ENCODE measurements at regions not wholly inside any gene's neighbourhood (a gene's known extent, or its start where the extent isn't known, plus 50 kb on each side); places are given as distances from the start of the nearest gene placed in this dataset.

DNA sequence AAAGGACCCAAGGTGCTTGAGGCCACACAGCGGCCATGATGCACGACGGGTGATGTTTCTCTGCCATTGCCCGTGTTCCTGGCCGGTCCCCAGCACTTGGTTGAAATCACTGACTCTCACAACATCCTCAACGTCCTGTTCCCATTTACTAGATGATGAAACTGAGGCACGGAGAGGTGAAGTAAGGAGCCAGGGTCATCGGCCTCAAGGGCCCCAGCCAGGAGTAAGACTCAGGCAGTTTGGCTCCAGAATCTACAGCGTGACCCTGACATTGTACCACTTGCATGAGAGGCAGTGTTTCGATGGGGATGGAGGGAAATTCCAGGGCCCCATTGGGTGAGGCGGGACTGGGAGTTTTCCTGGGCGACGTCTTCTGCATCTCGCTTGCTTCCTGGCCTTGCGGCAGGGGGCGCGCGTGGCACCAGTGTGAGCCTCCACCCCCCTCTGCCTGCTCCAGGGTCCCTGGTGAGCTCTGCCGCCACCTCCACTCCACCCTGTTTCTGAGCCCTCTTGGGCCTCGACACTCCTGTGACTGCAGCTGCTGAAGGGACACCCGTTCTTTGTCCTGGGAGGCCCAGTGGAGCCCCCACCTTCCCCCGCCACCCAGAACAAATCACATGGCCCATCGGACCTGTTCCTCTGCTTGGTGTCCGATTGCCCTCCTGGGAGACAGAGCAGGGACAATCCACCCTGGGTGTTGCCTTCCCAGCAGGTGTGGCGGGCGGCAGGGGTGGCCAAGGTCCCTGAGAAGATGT is 133.0 kb upstream of the GSE1 start:
- no peak for DNase-seq

DNA sequence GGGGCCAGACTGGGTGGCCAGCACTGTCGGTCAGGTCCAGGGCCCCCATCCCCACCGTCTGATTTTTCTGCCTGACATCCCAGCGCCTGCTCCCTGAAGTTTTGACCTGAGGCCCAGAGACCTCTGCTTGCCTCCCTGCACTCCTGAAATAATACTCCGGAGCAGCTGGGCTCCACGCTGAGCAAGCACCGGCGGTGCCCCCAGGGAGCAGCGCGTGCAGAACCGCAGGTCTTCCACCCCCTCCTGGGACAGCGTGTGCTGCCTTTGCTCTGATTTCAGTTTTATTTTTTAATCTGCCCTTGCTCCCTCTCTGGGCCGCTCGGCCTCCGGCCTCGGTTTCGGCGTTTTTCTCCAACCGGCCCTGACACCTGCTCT is 132.4 kb upstream of the GSE1 start:
- no peak for DNase-seq

DNA sequence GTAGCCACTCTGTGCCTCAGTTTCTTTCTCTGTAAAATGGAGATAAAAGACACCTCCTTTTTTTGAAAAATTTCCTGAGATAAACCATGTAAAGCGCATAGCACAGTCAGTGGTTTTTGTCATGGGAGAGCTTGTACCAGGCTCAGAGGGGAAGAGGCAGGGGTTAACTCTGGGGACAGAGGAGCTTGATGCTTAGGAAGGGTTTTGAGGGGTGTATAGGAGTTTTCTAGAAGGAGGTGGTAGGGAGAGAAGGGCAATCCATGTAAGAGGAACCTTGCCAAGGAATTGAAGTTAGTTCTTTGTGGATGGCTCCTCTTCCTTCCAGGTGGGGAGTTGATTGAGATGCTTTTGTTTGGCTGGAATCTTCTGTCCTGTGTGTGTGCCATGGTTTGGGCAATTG is 131.9 kb upstream of the GSE1 start:
- no peak for DNase-seq

DNA sequence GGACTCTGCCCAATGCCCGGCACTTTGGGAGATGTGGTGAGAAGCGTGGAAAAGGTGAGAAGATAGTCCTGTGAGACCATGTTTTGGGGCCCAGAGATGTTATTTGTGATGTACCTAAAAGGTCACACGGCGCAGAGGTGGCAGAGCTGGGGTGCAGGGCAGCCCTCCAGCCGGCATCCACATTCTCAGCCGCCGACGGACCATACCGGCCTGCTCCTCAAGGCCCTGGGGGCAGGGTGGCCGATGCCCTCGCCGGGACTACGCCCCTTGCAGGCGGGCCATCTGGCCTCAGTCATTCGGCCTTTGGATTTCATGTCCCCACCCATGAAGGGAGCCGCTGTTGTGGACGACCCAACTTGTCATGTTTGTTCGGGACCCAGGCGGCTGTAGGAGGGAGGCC is 131.4 kb upstream of the GSE1 start:
- no peak for DNase-seq

DNA sequence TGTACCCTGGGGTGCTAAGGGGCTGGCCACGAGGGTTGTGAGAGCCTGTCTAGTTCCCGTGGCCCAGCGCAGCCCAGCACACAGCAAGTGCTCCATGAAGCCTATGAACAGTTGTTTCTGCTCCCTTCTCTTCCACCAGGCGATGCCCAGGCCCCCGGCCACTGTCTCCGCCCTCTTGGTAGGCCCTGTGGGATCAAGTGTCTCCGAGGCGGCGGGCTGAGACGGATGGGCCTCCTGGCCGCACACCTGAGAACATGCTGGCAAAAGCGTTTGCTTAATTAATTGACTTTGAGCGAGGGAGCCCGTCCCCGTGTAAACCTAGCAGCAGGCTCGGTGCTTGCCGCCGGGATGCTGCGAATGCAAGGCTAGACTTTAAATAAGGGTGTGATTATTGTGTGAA is 129.7 kb upstream of the GSE1 start:
- no peak for DNase-seq

DNA sequence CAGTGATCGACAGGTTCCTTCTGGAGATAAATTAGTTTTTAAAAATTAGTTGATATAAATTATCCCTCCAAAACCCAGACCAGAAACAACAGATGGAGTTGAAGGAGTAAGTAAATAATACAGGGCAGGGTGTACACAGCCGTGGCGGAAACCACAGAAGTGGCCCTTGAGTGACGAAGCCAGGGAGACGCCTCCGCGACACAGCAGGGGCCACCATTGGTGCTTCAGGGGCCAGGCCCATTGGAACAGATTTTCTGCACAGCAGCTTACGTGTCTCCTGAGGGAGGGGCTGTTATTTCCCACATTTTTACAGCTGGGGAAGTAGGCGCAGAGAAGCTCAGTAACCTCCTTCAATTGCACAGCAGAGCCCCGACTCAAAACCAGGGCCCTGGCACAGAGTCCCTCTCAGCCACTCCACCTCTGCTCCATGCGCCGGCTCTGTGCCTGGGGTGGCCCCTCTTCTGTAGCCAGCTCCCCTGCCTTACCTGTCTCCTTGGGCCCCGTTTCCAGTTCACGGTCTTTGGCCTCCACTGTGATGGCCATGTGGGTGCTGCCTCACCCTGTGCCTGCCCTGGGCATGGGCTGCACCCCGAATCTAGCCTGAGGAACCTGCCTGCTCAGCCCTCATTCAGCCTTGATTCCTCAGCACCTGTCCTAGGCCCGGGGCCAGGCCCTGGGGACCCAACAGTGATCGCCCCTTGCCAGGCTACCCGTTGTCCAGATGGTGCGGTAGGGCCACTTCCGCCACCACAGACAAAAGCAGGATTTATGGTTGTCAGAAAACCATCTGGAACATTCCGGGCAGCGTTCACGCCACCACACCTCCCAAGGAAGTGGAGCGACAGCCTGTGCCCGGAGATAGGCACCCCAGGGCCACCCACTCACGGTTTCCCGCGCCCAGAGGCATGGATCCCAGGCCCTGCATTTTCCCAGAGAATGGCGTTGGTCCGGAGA is 128.5 kb upstream of the GSE1 start:
- DNase-seq: no peak

DNA sequence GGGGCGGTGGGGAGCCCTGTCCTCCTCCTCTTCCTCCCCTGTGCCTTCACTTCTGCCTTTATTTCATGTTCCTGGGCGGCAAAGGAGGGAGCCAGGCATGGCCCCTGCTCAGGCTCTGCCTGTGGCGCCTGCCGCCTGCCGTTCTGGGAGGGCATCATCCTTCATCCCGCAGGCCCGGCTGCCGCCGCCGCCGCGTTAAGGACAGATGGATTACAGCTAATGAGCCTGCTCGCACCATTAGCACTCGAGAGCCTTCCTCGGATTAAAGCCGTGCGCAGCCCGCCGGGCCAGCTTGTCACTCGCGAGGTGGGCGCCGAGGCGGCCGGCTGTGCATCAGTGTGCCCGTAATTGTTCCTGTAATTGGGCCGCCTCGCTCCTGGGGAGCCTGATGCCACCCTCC is 127.7 kb upstream of the GSE1 start:
- no peak for DNase-seq

DNA sequence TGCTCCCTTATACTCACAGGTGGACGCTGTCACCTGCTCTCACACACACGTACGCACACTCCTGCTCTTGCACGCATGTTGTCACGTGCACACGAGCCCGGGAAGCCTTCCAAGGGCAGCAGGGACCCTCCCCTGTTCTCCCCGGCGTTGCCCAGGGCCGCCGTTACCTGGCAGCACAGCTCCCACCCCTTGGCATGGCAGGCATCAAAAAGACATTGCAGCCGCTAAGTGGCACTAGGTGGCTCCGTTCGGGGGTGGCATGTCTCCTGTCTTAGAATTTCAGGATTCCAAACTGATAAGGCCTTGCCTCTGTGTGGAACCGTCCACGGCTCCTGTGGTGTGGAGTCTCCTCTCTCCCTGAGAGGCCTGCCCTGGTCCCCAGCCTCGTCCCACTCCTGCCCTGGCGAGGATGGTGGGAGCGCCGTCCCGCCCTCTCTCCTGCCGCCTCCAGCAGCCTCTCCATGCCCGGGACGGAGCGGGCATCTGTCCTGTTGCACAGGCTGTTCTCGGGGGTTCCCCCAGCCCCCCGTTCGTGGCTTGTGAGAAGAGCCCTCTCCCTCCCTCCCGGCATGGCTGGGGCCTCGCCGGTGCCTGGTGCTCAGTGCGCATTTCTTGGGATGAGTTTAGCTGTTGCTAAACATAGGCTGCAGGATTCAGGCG is 126.7 kb upstream of the GSE1 start:
- no peak for DNase-seq

DNA sequence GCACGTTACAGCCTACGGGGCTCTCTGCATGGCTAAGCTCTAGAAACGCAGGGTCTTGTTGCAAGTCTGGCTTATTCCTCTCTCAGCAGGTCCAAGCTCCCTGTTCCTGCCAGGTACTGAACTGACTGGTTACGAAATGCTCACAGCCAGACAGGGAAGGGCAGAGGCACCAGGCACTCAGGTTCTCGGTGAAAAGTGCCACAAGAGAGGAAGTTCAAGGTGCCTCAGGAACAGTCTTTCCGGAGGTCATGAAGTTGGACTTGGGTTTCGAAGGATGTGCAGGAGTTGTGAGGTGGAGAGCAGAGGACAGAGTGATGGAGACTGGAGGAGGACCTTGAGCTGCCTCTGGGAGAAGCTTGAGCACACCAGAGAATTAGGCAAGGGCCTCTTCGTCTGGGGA is 124.7 kb upstream of the GSE1 start:
- no peak for DNase-seq

DNA sequence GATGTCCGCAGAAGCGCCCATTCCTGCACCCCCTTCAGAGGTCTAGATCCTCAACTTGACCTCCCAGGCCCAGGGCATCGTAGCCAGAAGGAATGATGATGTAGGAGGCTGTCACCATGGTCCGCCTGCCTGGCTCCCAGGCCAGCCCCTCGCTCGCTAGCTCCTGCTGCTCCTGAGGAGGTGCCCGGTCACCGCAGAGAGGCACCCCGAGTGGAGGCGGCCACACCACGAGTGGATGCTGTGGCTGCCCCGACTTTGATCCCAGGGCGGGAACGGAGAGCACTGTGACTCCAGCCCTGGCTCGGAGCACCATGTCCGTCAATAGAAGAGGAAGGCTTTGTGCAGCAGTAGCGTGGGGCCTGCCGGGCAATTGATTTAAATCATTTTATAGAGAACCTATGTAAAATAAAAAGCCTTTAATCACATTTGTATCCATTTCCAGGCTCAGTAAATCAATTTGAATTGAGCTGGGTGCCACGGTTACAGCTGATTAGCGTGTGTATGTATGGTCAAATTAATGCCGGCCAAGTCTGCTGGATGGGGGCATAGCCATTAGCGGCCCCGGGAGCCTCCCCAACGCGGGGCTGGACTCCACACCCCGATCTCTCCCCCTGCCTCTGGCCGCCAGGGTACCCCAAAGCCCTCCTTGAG is 122.6 kb upstream of the GSE1 start:
- no peak for DNase-seq

DNA sequence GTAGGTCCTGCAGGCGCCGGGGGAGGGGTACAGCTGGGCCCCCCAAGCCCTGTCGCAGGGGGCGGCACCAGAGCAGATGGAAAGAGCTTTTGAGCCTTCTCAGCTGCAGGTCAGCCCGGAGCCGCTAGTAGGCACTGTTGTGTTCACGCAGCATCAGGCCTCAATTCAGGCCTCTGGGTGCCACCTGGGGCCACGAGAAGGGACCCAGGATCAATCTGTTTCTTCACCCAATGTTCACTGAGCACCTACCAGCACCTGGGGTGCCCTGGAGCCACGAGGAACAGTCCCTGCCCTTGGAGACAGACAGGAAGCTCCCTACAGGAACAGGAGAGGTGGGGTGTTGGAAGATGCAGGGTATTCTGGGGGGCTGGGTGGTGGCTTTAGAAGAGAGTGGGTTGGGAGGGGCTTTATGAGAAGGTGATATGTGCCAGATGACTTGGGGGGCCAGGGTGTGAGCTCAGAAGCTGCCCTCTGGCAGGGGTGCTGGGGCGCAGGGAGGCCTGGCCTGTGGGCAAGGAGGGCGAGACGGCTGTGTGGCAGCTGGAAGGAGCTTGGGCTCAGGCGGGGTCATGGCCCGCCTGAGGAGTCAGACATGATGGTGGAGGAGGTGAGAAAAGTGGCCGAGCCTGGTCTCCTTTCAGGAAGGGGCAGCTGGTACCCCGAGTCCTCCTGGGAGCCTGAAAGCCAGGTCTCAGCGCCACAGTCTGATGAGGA is 121.9 kb upstream of the GSE1 start:
- peak; percentile 4 for DNase-seq

DNA sequence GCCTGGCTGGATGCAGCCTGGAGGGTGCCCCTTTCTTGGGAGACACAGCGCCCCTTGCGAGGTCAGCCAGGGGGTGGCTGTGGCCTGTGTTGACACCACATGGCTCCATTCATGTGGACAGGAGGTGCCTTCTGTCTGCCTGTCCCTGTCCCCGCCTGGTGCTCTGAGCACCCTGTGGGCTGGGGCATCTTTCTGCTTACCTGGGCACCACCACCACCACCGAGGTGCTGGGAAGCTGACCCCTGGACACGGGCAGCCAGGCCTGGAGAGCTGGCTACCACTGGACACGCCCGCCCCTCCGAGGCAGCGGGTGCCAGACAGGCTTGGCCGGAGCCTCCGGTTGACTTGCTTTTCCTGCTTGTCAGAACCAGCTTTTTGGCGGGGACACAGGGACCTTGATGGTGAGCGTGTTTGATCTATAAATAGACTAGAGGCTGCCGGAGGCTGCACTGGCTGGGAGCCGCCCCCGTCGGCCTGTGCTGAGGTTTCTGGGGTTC is 121.3 kb upstream of the GSE1 start:
- DNase-seq: no peak

DNA sequence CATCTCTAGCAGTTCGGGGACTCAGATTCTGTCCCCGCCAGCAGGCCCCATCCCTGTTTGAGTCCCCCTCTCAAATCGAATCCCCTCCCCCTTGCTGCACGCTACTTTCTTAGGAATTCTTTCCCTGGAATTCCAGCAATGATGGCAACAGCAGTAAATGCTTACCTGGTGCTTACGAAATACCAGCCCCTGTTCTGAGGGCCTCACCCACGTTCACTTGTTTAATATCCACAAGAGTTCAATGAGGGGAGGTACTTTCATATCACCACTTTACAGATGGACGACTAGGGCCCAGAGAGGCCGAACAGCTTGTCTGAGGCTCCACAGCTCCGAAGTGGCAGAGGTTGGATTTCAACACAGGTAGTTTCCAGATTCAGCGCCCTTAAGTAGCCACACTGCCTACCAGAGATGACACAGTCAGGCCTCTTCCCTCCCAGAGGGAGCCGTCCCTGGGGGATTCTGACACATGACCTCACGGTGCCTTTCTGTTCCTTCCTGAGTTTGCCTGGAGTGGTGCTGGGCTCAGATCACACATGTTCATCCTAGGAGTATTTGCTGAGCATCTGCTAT is 120.7 kb upstream of the GSE1 start:
- no peak for DNase-seq

DNA sequence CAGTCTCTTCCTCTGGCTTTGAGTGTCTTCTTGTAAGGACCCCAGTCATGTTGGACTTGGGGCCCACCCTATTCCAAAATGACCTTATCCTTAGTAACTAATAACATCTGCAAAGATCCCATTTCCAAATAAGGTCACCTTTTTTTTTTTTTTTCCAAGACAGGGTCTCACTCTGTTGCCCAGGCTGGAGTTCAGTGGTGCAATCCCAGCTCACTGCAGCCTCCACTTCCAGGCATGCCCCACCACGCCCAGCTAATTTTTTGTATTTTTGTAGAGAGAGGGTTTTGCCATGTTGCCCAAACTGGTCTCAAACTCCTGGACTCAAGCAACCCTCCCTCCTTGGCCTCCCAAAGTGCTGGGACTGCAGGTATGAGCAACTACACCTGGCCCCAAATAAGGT is 118.8 kb upstream of the GSE1 start:
- DNase-seq: no peak

DNA sequence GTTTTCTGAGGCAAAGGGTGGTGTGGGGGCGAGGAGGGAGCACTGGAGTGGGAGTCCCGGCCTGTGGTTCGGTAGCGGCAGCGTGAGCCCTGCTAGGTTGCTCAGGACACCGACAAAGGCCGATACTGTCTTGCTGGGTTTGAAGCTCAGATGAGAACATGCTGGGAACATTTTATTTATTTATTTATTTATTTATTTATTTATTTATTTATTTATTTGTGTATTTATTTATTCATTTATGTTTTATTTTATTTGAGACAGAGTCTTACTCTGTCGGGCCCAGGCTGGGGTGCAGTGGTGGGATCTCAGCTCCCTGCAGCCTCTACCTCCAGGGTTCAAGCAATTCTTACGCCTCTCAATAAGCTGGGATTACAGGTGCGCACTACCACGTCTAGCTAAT is 117.9 kb upstream of the GSE1 start:
- no peak for DNase-seq

DNA sequence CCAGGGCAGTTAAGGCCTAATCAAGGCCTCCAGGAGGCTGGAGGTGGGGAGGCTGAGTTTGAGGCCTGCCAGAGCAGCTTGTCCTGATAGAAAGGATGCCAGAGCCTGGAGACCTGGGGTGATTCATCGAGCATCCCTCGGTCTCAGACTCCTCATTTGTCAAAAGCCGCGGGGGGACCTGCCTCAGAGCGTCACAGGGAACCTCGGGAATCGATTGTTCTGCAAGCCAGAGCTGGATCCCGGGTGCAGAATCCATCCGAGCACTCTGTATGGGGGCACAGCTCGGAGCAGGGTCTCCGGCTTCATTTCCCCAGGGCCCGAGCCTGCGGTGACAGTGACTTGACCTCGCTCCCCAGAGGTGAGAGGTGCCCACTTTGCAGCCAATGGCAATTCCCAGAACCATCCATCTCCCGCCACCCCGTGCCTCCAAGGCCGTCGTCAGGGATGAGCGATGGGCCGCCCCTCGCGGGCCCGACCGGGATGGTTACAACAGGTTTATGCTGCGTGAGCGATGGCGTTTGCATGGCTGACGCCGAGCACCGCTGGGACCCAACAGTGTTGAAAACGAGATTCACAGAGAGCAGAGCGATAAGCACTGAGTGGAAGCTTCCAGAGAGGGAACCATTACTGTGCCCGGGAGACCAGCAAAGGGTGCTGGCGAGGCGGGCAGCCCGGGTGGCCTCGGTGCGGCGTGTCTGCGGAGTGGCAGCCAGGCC is 117.1 kb upstream of the GSE1 start:
- no peak for DNase-seq

DNA sequence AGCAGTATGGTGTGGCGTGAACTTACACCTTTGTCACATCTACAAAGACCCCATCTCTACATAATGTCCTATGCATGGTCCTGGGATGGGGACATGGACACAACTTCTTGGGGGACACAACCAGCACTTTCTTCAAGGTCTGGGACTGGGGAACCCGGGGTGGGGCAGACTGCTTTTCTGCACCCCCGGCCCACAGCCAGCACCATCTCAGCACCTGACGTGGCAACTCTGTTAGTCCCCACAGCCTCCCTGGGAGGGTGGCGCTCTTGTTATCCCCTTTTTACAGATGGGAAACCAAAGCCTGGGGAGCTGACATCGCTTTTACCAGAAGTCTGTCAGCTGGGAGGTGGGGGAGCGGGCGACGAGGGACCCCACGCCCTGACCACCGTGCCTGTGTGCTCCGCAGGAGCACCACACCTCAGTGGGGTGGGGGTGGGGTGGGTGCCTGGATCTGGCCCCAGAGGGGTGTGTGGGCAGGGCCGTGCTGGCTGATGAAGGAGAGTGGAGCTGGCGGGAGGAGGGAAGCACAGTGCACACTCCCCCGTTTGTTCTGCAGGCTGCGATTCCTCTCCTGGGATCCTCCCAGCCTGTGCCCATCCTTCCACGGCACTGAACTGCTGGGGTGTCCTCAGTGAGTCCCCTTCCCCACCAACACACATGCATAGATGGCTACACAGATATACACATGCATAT is 115.4 kb upstream of the GSE1 start:
- DNase-seq: no peak

DNA sequence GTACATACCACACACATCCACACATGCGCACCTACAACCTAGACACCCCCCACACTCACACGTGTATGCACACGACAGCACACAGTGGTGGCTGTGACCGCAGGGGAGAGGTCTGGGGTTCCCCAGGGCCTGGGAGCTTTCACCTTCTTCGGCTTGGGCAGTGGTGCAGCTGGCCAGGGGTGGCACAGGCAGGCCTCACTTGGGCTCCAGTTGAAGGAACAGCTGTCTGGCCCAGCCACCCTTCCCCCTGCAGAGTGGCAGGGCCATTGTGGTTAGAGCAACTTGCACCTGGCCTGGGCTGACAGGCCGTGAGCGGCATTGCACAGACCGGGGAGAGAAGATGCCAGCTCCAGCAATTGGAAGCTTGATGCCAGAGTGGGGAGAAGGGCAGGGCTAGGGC is 114.5 kb upstream of the GSE1 start:
- no peak for DNase-seq

DNA sequence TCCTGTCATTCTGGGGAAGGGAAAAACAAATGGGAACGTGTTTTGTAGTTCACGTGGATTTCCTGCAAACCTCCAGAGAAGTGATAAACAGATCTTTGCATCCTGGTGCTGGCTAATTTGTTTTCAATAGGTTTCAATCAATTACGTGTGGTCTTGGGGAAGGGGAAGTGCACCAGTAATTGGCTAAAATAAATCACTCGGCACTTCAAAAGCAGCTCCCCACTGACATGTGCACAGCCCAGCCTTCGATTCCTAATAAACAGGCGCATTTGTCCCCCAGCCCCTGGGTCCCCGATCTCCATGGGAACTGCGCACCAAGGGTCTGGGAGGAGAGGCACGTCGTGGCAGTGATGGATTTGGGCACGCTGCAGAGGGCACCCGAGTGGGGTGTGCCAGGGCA is 112.9 kb upstream of the GSE1 start:
- no peak for DNase-seq

DNA sequence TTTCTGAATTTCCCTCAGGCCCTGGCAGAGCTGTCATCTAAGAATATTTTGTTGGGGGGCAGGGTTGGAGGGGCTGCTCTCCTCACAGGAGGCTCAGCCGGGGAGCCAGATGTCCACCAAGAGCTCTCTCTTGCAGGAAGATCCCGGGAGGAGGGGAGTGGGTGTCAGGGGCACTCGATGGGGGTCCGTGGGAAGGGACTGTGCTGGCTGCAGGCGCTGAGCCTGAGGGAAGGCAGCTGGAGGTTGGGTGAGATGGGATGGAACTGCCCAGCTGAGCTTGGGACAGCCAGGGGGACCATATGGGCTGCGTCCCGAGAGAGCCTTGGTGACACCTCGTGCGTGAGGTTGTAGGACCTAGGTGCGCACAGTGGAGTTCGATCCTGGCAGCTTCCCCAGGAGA is 111.2 kb upstream of the GSE1 start:
- DNase-seq: no peak

DNA sequence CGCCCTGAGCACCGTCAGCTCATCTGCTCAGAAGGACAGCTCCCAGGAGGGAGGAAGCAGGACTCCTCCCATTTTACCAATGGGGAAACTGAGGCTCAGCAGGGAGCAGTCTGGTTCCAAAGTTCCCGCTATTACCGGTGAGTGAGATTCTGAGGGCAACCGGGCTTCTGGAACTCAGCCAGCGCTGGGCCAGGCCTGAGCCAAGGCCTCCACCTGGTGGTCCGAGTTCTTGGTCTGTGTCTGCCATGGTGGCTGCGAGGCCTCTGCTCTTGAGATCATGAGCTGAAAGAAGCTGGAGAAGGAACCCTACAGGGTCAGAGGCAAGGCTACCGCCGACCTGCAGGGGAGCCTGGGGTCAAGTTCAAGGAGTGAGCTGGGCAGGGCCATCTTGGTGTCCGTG is 110.8 kb upstream of the GSE1 start:
- no peak for DNase-seq

All from activated effector memory CD4-positive, alpha-beta T cell treated with Interleukin-2 at 50 U/mL for 16 hours (primary cell).